BLaER1 treated with 17β-estradiol and CSF1 and Interleukin-3, amounts not matched to agents 10 nM and 100 nM (cell line): ENCODE measurements at regions not wholly inside any gene's neighbourhood (a gene's known extent, or its start where the extent isn't known, plus 50 kb on each side); places are given as distances from the start of the nearest gene placed in this dataset.
"Not testable (repeated sequence)": the region's sequence is repeated elsewhere in the genome, so short reads cannot be mapped to it uniquely, and the experiment has no call there.

Source experiments
- H3K27ac ChIP-seq, 11 experiments: shearing (Covaris generic); formaldehyde crosslinking; 2 replicates each; pipeline ENCODE4 v1.8.1; 2022
- H3K27me3 ChIP-seq, 11 experiments: shearing (Covaris generic); formaldehyde crosslinking; 2 replicates each; pipeline ENCODE4 v1.8.1; 2022
- H3K36me3 ChIP-seq, 11 experiments: shearing (Covaris generic); formaldehyde crosslinking; 2 replicates each; pipeline ENCODE4 v1.8.1; 2022
- H3K4me1 ChIP-seq, 10 experiments: shearing (Covaris generic); formaldehyde crosslinking; 2 replicates each; pipeline ENCODE4 v1.8.1; 2022
- H3K4me2 ChIP-seq, 11 experiments: shearing (Covaris generic); formaldehyde crosslinking; 2 replicates each; pipeline ENCODE4 v1.8.1; 2022
- H3K4me3 ChIP-seq, 10 experiments: shearing (Covaris generic); formaldehyde crosslinking; 2 replicates each; pipeline ENCODE4 v1.8.1; 2022
- H3K9ac ChIP-seq, 11 experiments: shearing (Covaris generic); formaldehyde crosslinking; 2 replicates each; pipeline ENCODE4 v1.8.1; 2022
- H3K9me3 ChIP-seq, 11 experiments: shearing (Covaris generic); formaldehyde crosslinking; replicated peaks in 1 of 11; 2 replicates each; pipeline ENCODE4 v1.8.1; 2022
- H4K20me1 ChIP-seq, 11 experiments: shearing (Covaris generic); formaldehyde crosslinking; 2 replicates each; pipeline ENCODE4 v1.8.1; 2022
- Cebpa-rat ChIP-seq, 11 experiments: shearing (Covaris generic); IDR thresholded peaks; 2 replicates each; pipeline ENCODE4 v1.8.1; 2022

DNA sequence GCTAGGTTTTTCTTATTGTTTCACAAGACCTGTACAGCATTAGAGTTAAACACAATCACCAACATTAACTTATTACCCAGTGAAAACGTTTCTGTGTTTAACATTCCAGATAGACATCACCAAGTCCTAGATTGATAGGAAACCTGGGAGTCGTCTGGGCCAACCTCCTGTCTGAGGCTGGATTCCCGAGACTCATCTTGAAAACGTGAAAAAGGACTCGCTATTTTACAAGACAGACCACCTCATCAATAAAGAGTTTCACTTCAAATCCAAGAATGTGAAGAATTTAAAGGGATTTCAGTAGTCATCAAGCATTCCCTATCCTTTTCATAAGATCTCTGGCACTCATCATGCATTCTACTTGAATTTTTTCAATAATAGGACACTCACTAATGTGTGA is 626.6 kb downstream of the MCTP2 start:
- Histone ChIP-seq H3K4me3 (no peak overlapping the region), H3K4me2 (no peak overlapping the region), H3K27ac (no peak overlapping the region), H3K4me1 (no peaks in the 10 kb centered on the region), H3K9ac (no peak overlapping the region), H3K36me3 (no peaks in the 10 kb centered on the region), H3K9me3 (peaks cover 14 to 36% (median 23%) of the 10 kb centered on the region in 11 experiments), H3K27me3 (no peaks in the 10 kb centered on the region), H4K20me1 (no peaks in the 10 kb centered on the region)
- no peak for TF ChIP-seq Cebpa-rat (IDR thresholded peaks at IDR 0.05)

DNA sequence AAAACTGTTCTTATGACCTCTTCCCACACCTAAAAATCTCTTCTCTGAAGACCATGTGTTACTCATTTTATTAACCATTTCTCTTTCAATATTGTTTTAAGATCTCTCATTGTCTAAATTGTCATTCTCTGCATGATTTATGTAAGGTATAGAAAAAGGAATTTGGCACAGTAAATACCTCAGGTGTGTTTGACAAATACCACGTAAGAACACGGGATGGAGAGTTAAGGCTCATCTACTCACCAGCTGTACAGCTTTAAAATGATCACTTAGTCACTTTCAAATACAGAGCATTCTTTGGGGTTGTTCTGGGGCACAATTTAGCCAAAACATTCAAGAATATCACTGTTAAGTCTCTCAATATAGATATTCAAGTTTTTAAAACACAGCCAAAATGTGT is 627.1 kb downstream of the MCTP2 start:
- H4K20me1 ChIP-seq = no peaks in the 10 kb centered on the region
- no peaks in the 10 kb centered on the region for H3K27me3 ChIP-seq
- H3K9me3 ChIP-seq = peaks cover 14 to 36% (median 25%) of the 10 kb centered on the region in 11 experiments
- no peak overlapping the region for H3K9ac ChIP-seq
- no peak overlapping the region for H3K27ac ChIP-seq
- no peak for TF ChIP-seq Cebpa-rat (IDR thresholded peaks at IDR 0.05)
- H3K4me2 ChIP-seq = no peak overlapping the region
- H3K4me1 ChIP-seq = no peaks in the 10 kb centered on the region
- H3K4me3 ChIP-seq = no peak overlapping the region
- no peaks in the 10 kb centered on the region for H3K36me3 ChIP-seq

- Histone ChIP-seq H3K4me2 (no peak overlapping the region), H3K9ac (no peak overlapping the region), H3K9me3 (peaks cover 14 to 36% (median 27%) of the 10 kb centered on the region in 11 experiments), H4K20me1 (no peaks in the 10 kb centered on the region), H3K27ac (no peak overlapping the region), H3K36me3 (no peaks in the 10 kb centered on the region), H3K27me3 (no peaks in the 10 kb centered on the region), H3K4me3 (no peak overlapping the region), H3K4me1 (no peaks in the 10 kb centered on the region)
- no peak for TF ChIP-seq Cebpa-rat (IDR thresholded peaks at IDR 0.05)
These were observed 627.6 kb downstream of the MCTP2 start for GRCh38 chr15:94858920-94859319.

DNA sequence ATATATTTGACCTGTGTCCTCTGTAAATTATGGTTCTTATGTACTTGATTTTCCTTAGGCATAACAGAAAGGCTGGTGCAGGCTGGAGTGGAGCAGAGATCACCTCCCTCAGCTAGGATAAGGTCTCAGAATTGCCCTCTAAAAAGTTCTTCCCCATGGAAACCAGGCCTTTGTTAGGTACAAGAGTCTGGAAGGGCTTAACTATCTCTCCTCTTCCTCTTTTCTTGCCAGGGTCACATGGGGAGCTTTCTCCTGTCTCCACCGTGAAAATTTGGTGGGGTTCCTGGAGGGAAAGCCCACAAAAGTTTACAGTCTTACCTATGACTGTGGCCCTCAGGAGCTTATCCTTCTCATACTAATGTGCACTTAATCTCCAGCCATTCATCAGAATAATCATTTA is 633.2 kb downstream of the MCTP2 start:
- H3K4me1 ChIP-seq = no peaks in the 10 kb centered on the region
- no peak overlapping the region for H3K27ac ChIP-seq
- no peak for TF ChIP-seq Cebpa-rat (IDR thresholded peaks at IDR 0.05)

DNA sequence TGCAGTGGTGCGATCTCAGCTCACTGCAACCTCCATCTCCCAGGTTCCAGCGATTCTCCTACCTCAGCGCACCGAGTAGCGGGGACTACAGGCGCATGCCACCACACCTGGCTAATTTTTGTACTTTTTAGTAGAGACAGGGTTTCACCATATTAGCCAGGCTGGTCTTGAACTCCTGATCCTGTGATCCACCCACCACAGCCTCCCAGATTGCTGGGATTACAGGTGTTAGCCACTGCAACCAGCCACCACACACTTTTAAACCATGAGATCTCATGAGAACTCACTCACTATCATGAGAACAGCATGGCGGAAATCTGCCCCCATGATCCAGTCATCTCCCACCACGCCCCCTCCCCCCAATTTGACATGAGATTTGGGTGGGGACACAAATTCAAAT is 636.9 kb downstream of the MCTP2 start:
- not testable (repeated sequence) for H3K4me2 ChIP-seq, H3K9ac ChIP-seq, H3K36me3 ChIP-seq, H4K20me1 ChIP-seq, H3K4me3 ChIP-seq, H3K27me3 ChIP-seq, H3K27ac ChIP-seq, H3K4me1 ChIP-seq
- peaks cover 0 to 13% (median 10%) of the 10 kb centered on the region in 11 experiments; a peak in 11 of 22 replicates for H3K9me3 ChIP-seq

More for the DNA sequence above, 633.2 kb downstream of the MCTP2 start:
- Histone ChIP-seq H3K9ac (no peak overlapping the region), H3K27me3 (no peaks in the 10 kb centered on the region), H4K20me1 (no peaks in the 10 kb centered on the region), H3K4me2 (no peak overlapping the region), H3K36me3 (no peaks in the 10 kb centered on the region), H3K4me3 (no peak overlapping the region), H3K9me3 (peaks cover 0 to 17% (median 11%) of the 10 kb centered on the region in 11 experiments; a peak in 12 of 22 replicates)

GRCh38 chr15:94875550-94875949 is 644.2 kb downstream of the MCTP2 start:
- Histone ChIP-seq H3K36me3 (no peaks in the 10 kb centered on the region), H3K9me3 (peaks cover 21 to 36% (median 29%) of the 10 kb centered on the region in 11 experiments), H3K9ac (no peak overlapping the region), H3K27ac (no peak overlapping the region), H3K4me2 (no peak overlapping the region), H4K20me1 (no peaks in the 10 kb centered on the region), H3K4me1 (no peaks in the 10 kb centered on the region), H3K4me3 (no peak overlapping the region), H3K27me3 (no peaks in the 10 kb centered on the region)
- TF ChIP-seq Cebpa-rat (IDR thresholded peaks at IDR 0.05) = no peak

DNA sequence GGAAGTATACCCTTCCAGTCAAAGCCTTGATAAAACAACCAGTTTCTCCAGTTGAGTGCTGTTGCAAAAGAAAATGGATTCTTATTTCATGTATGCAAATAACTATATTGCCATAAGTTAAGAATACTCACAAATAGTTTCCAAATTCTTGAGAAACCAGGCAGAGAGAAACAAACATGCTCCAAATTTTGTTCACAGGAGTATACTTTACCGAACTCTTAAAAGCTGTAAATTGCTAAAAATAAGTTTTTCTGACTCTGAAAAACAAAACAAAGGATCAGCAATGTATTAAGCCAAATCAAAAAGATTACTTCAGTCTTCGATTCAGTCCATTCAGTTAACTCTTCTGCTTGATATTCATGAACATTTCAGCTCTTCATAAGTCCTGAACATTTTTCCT is 646.5 kb downstream of the MCTP2 start:
- H4K20me1 ChIP-seq = no peaks in the 10 kb centered on the region
- no peak overlapping the region for H3K4me2 ChIP-seq
- no peaks in the 10 kb centered on the region for H3K4me1 ChIP-seq
- peaks cover 21 to 36% (median 31%) of the 10 kb centered on the region in 11 experiments for H3K9me3 ChIP-seq
- H3K27me3 ChIP-seq = no peaks in the 10 kb centered on the region
- no peak overlapping the region for H3K27ac ChIP-seq
- H3K4me3 ChIP-seq = no peak overlapping the region
- no peaks in the 10 kb centered on the region for H3K36me3 ChIP-seq
- no peak overlapping the region for H3K9ac ChIP-seq
- no peak for TF ChIP-seq Cebpa-rat (IDR thresholded peaks at IDR 0.05)

GRCh38 chr15:94882071-94882712 is 650.8 kb downstream of the MCTP2 start:
- H3K4me2 ChIP-seq = no peak overlapping the region
- H3K9ac ChIP-seq = no peak overlapping the region
- no peaks in the 10 kb centered on the region for H4K20me1 ChIP-seq
- TF ChIP-seq Cebpa-rat (IDR thresholded peaks at IDR 0.05) = no peak
- no peaks in the 10 kb centered on the region for H3K36me3 ChIP-seq
- H3K4me1 ChIP-seq = no peaks in the 10 kb centered on the region
- no peak overlapping the region for H3K27ac ChIP-seq
- H3K4me3 ChIP-seq = no peak overlapping the region
- no peaks in the 10 kb centered on the region for H3K27me3 ChIP-seq
- H3K9me3 ChIP-seq = peaks cover 10 to 27% (median 18%) of the 10 kb centered on the region in 11 experiments; a peak in 20 of 22 replicates

DNA sequence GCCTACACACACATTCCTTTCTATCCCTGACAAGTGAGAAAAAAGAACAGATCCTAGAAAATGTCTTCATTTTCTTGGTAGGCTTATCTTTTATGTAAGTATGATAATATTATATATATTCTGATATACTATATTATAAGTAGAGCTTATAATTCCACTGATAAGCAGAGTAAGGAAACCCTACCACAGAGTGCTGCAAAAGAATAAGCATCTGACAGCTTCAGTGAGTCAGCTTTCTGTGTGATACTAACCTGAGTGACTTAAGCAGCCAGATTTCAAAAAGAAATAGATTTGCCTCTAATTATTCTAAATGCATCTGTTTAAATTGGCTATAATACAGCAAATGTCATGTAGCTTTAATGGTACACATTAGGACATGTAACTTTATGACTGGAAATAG is 656.0 kb downstream of the MCTP2 start:
- H4K20me1 ChIP-seq = no peaks in the 10 kb centered on the region
- no peak overlapping the region for H3K4me3 ChIP-seq
- no peaks in the 10 kb centered on the region for H3K36me3 ChIP-seq
- TF ChIP-seq Cebpa-rat (IDR thresholded peaks at IDR 0.05) = no peak
- H3K9me3 ChIP-seq = peaks cover 0 to 8% (median 4%) of the 10 kb centered on the region in 11 experiments; a peak in 6 of 22 replicates
- no peak overlapping the region for H3K9ac ChIP-seq
- H3K27ac ChIP-seq = no peak overlapping the region
- no peak overlapping the region for H3K4me2 ChIP-seq
- no peaks in the 10 kb centered on the region for H3K4me1 ChIP-seq
- H3K27me3 ChIP-seq = no peaks in the 10 kb centered on the region

- H3K9me3 ChIP-seq = peaks cover 0 to 3% (median 0%) of the 10 kb centered on the region in 11 experiments; a peak in 5 of 22 replicates
These were observed 657.8 kb downstream of the MCTP2 start for GRCh38 chr15:94889153-94889552.

More at GRCh38 chr15:94889153-94889552, 657.8 kb downstream of the MCTP2 start:
- H3K4me3 ChIP-seq = no peak overlapping the region
- no peaks in the 10 kb centered on the region for H4K20me1 ChIP-seq
- H3K9ac ChIP-seq = no peak overlapping the region
- H3K4me1 ChIP-seq = no peaks in the 10 kb centered on the region
- H3K27ac ChIP-seq = no peak overlapping the region
- H3K27me3 ChIP-seq = no peaks in the 10 kb centered on the region
- H3K36me3 ChIP-seq = no peaks in the 10 kb centered on the region
- H3K4me2 ChIP-seq = no peak overlapping the region
- no peak for TF ChIP-seq Cebpa-rat (IDR thresholded peaks at IDR 0.05)
